ENCODE measurements at regions not wholly inside any gene's neighbourhood (a gene's known extent, or its start where the extent isn't known, plus 50 kb on each side); places are given as distances from the start of the nearest gene placed in this dataset.
A peak's percentile ranks its signal among the peaks of the same experiment; 100 is the strongest.

DNA sequence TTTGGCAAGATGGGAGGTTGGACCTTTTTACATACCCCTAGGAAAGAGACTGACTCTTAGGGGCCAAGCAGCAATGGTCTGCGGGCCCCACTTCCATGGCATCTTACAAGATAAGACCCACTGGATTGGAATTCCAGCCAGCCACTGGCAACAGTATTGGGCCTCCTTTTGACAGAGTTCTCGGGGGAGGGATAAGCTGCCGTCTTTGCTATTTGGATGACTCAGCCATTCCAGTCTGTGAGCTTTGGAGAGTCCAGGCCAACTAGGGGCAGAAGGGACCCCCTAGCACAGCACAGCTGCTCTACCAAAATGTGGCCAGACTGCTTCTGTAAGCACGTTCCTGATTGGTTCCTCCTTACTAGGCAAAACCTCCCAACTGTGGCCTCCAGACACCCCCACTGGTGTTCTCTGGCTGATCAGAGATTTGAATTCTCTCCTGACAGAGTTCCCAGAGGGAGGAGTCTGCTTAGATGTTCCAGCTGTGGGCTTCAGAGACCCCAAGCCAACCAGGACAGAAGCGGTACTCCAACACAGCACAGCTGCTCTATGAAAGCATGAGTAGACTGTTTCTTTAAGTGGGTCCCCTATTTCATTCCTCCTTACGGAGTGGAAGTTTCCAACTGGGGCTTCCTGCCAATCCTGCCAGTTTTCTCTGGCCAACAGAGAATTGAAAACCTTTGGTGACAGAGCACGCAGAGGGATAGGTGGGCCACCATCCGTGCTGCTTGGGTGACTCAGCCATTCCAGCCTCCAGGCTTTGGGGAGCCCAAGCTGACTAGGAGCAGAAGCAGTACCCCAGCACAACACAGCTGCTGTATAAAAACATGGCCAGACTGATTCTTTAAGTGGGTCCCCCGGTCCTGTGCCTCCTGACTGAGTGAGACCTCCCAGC, 672.1 kb upstream of the RIOK2 start:
- DNase-seq = no peak

DNA sequence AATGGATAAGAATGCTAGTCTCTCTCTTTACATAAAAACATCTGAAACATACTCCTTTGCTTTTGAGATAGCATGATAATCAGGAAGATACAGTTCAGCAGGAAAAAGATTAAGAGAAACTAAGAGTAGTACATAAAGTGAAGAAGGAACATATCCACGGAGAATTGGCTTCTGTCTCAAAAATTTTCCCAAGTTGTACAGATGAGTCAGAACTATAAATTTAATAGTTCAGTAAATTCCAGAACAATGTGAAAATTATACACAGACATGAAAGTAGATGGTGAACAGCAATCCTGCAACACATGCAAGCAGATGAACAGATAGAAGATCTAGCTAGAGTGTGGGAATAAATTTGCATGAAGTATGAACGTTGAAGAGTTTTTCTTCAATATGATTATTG, 691.4 kb upstream of the RIOK2 start:
- no peak for DNase-seq

DNA sequence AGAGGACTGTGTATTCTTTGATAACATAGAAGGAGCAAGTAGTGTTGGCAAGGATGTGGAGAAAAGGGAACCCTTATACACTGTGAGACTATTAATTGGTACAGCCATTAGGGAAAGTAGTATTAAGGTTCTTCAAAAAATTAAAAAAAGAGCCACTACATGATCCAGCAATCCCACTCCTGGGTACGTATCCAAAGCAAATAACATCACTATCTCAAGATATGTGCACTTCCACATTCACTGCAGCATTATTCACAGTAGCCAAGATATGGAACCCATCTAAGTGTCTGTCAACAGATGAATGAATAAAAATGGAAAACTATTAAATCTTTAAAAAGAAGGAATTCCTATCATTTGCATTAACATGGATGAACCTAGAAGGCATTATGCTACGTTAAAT, 693.2 kb upstream of the RIOK2 start:
- no peak for DNase-seq

DNA sequence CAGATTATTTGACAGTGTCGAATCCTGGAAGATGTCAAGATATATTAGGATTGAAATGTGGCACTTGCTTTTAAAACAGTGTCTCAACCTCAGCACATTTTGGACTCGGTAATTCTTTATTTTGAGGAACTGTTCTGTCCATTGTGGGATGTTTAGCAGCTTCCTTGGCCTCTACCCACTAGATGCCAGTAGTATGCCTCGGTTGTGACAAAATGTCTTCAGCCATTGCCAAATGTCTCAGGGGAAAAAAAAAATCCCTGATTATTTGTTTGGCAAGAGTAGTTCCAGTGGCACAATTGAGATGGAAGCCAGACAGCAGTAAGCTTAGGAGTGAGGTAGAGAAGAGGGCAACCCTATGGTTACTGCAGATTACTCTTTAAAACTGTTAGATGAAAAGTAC, 694.5 kb upstream of the RIOK2 start:
- no peak for DNase-seq

DNA sequence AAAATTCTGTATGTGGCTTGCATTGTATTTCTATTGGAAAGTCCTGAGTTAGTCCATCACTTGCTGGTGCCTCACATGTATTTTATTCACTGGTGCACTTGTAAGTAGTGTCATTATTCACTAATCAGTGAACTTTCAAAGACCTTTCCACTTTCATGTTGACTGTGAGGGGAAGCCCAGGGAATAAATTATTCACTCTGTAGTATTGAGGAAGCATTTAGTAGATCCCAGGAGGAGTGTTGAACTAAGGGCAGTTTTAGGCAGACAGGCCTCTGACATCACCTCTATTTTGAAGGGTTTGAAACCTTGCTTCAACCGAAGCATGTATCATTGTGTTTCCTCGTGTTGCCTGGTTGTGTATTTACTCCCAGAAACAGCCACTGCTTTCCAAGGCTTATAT, 705.4 kb upstream of the RIOK2 start:
- DNase-seq = no peak

DNA sequence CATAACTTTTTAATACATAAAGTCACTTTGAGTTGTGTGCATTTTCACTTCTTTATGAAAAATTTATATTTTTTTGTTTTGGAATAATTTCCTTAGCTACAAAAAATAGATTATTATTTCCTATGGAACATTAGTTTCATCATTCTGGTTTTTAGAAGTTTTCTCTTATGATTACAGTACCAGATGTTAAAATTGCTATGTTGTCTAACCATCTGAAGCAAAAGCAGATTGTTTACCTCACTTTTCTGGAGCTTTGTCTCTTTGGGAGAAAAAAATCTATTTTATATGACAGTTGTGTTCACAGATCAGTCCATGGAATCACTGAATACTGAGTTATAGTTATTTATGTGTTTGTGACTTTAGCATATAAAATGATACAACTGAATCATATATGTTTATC, 708.9 kb upstream of the RIOK2 start:
- no peak for DNase-seq

DNA sequence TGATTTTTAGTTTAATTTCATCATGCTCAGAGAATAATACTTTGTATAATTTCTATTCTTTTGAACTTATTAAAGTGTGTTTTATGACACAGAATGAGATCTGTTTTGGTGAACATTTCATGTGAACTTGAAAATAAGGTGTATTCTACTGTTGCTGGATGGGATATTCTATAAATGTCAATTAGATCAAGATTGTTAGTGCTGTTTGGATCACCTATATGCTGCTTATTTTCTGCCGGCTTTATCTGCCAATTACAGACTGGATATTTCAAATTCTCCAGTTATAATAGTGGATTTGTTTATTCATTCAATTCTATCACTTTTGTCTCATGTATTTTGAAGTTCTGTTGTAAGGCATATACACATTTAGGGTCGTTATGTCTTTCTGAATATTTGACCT, 720.7 kb upstream of the RIOK2 start:
- no peak for DNase-seq

DNA sequence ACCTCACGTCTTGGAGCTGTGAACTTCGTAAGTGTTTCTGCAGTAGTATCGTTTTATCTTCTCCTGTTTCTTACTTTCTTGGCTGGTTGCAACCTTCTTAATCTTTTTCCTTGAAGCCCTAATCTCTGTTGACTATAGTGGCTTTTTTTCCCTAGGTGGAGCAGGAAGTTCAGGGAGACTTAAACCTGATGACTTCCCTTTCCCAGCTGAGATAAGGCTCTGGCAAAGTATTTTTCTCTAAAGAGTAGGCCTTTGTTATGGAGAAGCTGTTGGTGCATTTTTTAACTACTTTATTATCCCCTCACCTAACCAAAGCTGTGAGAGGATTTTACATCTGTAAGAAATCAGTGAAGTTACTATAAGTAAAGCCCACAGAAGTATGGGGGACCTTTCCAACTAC, 723.1 kb upstream of the RIOK2 start:
- DNase-seq = no peak

DNA sequence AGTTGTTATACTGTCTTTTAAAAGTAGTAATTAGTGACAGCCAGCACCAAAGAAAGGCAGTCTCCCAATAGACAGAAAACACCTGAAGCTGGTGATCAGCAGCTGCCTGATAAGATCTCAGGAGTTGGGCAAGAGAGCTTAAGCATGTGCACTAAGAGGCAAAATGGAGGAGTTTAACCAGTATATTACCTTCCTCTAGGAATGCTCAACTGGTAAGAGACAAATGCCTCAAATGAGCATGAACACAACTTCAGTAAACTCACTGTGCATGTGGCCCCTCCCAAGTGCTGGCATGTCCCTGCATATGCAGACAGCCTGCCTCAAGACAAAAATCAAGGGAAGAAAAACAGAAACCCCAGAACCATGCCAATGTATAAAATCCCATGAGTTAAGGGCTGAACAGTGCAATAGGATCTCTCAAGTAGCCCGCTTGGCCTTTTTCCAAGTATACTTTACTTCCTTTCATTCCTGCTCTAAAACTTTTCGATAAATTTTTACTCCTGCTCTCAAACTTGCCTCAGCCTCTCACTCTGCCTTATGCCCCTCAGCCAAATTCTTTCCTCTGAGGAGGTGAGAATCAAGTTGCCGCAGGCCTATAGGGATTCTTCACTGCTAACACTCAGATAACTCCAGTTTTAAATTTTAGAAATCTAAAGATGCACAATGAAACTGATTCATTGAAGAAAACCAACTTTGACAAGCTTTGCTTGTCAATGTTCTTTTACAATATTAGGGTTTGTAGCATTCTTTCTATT, 724.8 kb upstream of the RIOK2 start:
- DNase-seq = no peak

DNA sequence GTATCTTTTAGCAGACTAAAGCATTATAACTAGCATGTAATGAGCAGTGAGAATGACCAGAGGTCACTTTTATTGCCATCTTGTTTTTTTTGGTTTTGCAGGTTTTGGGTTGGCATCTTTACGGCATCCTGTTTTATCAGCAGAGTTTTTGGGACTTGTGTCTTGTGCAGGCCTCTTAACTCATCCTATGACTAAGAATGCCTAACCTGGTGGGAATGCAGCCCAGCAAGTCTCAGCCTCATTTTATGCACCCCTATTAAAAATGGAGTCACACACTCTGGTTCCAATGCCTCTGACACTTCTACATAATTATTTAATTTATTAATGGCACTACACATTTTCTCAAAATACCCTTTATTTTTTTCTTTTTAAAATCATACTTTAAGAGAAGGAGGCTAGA, 726.5 kb upstream of the RIOK2 start:
- DNase-seq = no peak

DNA sequence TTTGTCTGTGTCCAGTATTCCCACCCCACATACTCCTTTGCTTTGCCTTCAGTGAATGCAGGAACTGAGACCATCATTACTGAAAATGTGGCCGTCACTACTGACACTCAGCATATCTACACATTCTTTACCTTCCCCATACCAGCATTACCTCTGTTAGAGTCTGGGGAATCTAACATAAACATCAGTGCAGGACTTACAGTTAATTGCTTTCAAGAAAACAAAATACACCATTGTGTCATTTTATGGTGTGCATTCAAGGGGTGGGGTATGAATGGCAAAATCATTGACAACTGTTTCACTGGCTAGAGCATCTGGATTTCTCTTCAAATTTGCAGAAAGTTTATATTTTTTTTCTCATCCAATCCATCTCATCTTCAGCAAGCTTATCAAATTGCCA, 731.4 kb upstream of the RIOK2 start:
- no peak for DNase-seq

DNA sequence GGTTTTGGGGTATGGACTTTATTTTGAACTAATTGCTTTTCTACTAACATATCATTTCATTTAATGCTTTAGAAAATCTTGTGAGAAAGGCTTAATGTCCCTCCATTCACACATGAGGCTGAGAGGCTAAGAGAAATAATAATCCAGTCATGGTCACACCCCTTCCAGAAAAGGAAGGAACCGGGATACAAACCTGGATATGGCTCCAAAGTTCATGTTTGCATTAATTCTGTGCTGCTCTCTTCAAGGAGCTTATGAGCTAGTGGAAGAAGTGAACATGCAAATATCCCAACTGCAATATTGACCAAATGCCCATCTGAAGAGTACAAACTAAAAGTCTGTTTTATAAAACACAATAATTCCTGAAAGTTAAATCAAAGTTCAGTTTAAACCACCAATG, 732.1 kb upstream of the RIOK2 start:
- DNase-seq = no peak

DNA sequence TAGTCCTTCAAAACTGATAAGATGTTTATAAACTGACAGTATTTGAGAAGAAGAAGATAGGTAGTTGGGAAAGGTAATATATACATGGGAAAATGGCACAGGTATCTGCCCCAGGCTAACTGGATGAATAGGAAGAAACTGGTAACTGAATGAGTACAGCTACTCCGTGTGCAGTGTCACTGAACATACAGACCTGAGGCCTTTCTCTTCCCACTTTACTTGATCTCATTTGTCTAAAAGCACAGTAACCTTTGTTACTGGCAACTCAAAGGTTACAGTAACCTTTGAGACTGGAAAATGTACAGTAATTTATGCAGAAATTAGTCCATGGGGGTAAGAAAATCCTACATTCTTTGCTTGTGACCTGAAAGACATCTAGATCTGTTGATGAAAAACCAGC, 735.0 kb upstream of the RIOK2 start:
- DNase-seq = no peak

DNA sequence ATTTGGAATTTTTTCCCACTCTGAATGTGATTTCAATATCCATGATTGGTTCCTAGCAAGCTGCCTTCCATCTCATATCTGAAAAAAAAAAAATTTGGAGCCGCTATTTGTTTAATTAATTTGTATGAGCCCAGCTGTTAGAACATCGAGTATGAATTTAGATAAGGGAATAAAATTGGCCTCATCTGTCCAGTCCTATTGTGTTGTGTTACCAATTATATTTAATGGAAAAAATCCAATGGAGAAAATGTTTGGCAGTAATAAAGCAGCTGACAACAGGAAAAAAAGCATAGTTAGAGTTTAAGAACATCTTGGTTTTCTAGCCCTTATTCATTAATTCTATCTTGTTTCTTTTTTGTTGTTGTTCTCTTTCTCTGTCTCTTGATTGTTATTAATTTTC, 735.6 kb upstream of the RIOK2 start:
- DNase-seq = no peak

DNA sequence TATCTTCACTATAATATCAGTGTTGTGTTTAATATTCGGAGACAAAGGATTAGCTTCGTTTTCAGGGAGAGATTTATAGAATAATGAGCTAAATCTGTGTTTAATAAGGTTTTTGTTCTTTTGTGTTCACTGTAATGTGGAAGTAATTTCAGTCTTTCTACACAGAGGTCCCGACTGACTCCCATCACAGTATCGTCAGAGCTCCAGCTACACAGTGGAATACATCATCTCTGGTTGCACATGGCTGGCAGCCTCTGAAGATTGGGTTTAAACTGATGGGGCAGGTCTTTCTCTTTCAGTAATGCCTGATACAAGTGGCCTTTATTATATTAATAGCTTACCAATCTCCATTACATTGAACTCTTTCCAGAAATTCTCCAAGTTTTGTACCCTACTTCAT, 736.7 kb upstream of the RIOK2 start:
- DNase-seq = no peak

DNA sequence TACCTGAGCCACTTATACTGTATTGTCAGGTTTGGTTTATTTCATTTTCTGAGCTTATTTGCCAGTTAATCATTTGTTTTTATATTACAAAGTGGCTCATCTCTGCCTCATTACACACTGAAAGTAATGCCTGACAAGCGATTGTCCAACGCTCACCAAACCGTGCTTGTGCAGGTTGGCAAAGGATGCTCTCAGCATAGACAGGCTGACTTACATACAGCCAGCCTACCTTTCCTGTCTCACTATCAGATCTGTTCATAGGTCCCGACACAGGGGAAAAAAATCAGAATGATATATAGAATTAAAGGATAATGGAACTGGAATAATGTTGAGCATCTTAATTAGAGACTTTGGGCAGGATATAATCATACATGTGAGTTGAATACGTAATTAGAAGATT, 739.7 kb upstream of the RIOK2 start:
- no peak for DNase-seq

DNA sequence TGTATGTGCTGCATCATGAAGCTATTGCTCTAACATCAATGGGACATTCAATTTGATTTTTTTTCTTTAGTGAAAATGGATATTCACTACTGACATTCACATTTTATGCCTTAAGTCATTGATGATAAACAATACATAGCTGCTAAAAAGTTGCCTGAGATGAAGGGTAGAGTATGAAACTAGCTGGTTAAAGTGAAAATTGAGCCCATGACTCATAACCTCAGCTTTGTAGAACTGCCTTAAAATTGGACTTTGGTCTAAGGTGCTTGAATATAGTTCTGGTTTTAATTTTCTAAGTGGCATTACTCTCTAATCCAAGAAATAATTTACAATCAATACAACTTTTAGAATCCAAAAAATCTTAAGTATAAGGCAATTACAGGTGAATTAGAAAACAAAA, 740.4 kb upstream of the RIOK2 start:
- no peak for DNase-seq

DNA sequence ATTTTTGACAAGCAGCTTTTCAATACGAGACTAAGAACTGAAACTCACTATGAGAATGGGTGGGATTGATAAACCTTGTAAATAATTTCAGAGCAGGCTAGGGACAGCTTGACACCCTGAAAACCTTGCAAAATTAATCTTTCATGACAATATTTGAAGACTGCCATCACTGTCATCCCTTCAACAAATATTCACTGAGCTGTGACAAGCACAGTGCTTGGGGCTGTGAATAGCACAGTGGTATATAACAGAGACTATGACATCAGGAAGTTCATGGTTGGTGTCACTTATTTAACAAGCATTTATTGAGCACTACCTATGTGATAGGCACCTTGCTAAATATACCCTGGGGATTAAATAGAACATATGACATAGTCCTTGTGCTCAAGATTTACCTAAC, 741.0 kb upstream of the RIOK2 start:
- DNase-seq = no peak

DNA sequence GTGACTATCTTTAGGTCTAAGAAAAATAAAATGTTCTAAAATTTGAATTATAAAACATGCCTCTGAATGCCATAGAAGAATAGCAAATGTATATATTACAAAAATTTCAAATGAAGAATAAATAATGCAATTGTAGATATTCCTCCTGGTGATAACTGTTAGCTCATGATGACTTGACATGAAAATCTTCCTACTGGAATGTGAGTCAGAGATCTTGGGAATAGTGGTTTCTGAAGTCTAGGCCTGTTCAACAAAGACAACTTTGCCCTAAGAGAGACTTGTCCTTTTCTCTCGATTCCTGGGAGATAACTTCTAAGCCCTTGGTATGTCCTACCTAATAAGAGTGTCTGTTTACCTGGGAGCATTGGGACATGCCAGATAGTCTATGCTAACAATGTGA, 746.3 kb upstream of the RIOK2 start:
- DNase-seq = no peak

DNA sequence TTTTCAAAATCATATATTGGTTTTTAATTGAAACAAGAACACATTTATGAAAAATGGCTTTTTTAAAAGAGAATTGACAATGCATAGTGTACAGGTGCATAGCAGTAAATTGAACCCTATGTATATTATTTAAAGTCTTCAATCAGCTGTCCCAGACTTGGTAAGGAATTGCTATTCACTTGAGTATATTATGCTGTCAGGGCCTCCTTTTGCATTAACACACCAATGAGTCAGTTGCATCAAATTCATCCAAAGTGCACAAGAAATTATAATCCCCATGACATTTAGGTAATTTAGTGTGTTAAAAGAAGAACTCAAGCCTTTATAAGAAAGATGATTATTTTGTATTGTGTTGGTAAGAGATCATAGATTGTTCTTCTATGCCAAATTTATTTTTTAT, 748.8 kb upstream of the RIOK2 start:
- no peak for DNase-seq

DNA sequence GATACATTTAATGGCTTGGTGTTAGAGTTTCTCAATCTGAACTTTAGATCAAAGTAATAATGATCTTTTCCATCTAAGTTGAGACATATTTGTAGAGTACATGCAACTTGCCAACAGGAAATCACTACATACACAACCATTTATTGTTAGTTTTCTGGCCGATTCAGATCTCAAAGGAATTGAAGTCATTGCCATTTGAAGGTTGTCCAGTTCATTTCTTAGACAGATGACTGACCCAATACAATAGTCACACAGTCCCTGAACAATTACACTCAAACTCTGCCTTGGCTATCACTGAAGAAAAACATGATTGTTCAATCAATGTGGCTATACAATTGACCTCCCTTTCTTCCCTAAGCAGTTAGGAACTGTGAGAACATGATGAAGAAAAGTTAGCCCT, 753.2 kb upstream of the RIOK2 start:
- DNase-seq = no peak

DNA sequence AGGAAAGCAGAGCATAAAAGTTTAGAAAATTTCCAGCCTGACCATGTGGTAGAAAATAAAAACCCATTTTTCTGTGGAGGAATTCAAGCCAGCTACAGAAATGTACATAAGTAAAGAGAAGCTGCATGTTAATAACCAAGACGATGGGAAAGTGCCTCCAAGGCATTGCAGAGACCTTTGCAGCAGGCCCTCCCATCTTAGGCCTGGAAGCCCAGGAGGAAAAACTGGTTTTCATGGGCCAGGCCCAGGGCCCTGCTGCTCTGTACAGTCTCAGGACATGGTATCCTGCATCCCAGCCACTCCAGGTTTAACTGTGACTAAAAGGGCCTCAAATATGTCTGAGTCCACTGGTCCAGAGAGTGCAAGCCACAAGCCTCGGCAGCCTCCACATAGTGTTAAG, 754.8 kb upstream of the RIOK2 start:
- no peak for DNase-seq

DNA sequence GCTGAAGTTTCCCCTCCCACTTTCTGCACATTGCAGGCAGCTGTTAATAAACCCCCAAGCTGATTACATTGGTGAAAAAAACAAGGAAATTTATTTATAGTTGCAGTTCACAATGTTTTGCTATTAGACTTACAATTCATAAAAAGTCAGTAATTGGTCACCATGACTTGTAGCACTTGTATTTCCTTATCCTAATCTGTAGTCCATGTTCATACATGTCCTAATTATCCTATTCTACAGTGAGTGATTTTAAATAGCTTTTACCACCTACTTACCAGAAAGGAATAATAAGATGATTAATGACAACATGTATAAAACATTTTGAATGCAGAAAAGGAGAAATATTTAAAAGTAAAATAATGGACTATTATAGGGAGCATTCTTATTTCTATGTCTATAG, 760.0 kb upstream of the RIOK2 start:
- DNase-seq = peak; percentile 9

DNA sequence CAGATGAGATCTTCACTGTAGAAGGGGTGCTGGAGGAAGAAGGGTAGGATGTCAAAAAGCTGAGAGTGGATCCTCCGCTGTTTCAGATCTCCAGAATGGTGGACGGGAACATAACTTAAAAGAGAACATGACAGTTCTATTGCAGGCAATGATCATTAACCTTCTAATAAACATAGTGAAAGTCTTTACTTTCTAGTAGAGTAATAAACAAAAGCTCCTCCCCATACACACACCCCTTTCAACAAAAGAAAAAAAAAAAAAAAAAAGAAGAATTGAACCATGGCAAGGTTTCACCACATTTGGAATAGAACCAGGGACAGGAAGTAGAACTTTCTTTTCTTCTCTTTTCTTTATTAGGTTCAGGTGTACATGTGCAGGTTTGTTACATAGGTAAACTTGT, 768.1 kb upstream of the RIOK2 start:
- DNase-seq = no peak

DNA sequence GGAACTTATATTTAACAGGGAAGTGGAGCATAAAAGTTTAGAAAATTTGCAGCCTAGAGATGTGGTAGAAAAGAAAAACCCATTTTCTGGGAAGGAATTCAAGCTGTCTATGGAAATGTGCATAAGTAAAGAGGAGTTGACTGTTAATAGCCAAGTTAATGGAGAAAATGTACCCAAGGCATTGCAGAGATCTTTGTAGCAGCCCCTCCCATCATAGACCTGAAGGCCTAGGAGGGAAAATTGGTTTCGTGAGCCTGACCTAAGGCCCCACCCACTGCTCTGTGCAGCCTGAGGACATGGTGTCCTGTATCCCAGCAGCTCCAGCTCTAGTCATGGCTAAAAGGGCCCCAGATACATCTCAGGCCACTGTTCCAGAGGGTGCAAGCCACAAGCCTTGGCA, 772.4 kb upstream of the RIOK2 start:
- DNase-seq = no peak

Measured in NCI-H1105 (cell line).